K562 (cell line): ENCODE measurements at regions not wholly inside any gene's neighbourhood (a gene's known extent, or its start where the extent isn't known, plus 50 kb on each side); places are given as distances from the start of the nearest gene placed in this dataset.

Experiments
- CTCF ChIP-seq, 3 experiments: IDR thresholded peaks in 2 of 3; conservative IDR thresholded peaks in 1 of 3; 2 replicates each; pipeline ENCODE4 v1.5.1; 2011 to 2012; ENCODE audit warnings: low read length in 3 of 3, mild to moderate bottlenecking in 3 of 3, control low read depth in 2 of 3, improper control_type of control experiment in 1 of 3, inconsistent platforms in 1 of 3, low read depth in 1 of 3, mixed read lengths in 1 of 3, moderate library complexity in 1 of 3; ENCODE audit not compliant: insufficient read depth in 2 of 3
- EP300 ChIP-seq: IDR thresholded peaks from 2 replicates; pipeline ENCODE4 v1.6.1; 2012; ENCODE audit warnings: low read length, improper control_type of control experiment
- GABPA ChIP-seq: fragments of 200-800 bp; sonication (Bioruptor generic); conservative IDR thresholded peaks from 2 replicates; pipeline ENCODE4 v1.6.1; 2016; ENCODE audit warnings: low read depth, missing genetic modification characterization, missing compliant biosample characterization
- NR3C1 ChIP-seq: sonication (generic); formaldehyde crosslinking; IDR thresholded peaks from 2 replicates; pipeline ENCODE4 v1.8.1; 2022; ENCODE audit warnings: missing genetic modification reagents
- POLR2AphosphoS2 ChIP-seq: IDR thresholded peaks from 2 replicates; pipeline ENCODE4 v1.6.1; 2012; ENCODE audit warnings: low read length, improper control_type of control experiment
- SMARCA4 ChIP-seq: fragments of 450-650 bp; IDR thresholded peaks from 2 replicates; pipeline ENCODE4 v1.6.1; 2016
- TAF7 ChIP-seq: fragments of 450-650 bp; IDR thresholded peaks from 2 replicates; pipeline ENCODE4 v1.6.1; 2016; ENCODE audit warnings: missing genetic modification characterization, missing compliant biosample characterization
- UBTF ChIP-seq, 2 experiments: IDR thresholded peaks; 2 replicates each; pipeline ENCODE4 v1.6.1; 2012; ENCODE audit warnings: improper control_type of control experiment in 2 of 2, low read depth in 2 of 2, low read length in 2 of 2, borderline replicate concordance in 1 of 2
- ZBTB8A ChIP-seq: fragments of 450-650 bp; IDR thresholded peaks from 2 replicates; pipeline ENCODE4 v1.6.1; 2018; ENCODE audit warnings: mild to moderate bottlenecking, moderate library complexity; ENCODE audit not compliant: partially characterized antibody
- ZNF121 ChIP-seq: sonication (generic); formaldehyde crosslinking; conservative IDR thresholded peaks from 2 replicates; pipeline ENCODE4 v1.8.0; 2022; ENCODE audit warnings: missing genetic modification reagents

- TF ChIP-seq CTCF (IDR thresholded peaks at IDR 0.05 in 2 of 3, conservative IDR thresholded peaks at IDR 0.05 in 1 of 3; ENCODE audit: insufficient read depth in 2 of 3, low read depth in 1 of 3, low read length in 3 of 3) (no peak), SMARCA4 (no peak), ZNF121 (no peak), GABPA (no peak), NR3C1 (CRISPR knock-in tag) (no peak), POLR2AphosphoS2 (no peak), ZBTB8A (no peak), UBTF (IDR thresholded peaks at IDR 0.05; ENCODE audit: borderline replicate concordance in 1 of 2, low read depth in 2 of 2, low read length in 2 of 2) (no peak), TAF7 (tag) (no peak), EP300 (no peak)
Measured at GRCh38 chr5:39476843-39477220, 52.1 kb upstream of the DAB2 start.
